RWPE2 (cell line): ENCODE measurements at regions not wholly inside any gene's neighbourhood (a gene's known extent, or its start where the extent isn't known, plus 50 kb on each side); places are given as distances from the start of the nearest gene placed in this dataset.

Experiments
- ATAC-seq: fragments of 200-7000 bp; cut with Tn5 transposase; 3 replicates; pipeline ENCODE4 v1.9.1; 2021; ENCODE audit warnings: low read depth
- DNase-seq: peaks from one replicate; pipeline ENCODE4 v3.0.0-alpha.2; 2020; ENCODE audit warnings: low spot score
- H3K27ac ChIP-seq: fragments of 450-650 bp; 2 replicates; pipeline ENCODE4 v1.5.1; 2017; ENCODE audit warnings: mild to moderate bottlenecking; ENCODE audit not compliant: poor library complexity, severe bottlenecking
- H3K27me3 ChIP-seq: fragments of 250-450 bp; sonication (Bioruptor Pico); 2 replicates; pipeline ENCODE4 v1.5.1; 2021; ENCODE audit warnings: mild to moderate bottlenecking, moderate library complexity; ENCODE audit not compliant: insufficient read depth, poor library complexity, severe bottlenecking
- H3K36me3 ChIP-seq: fragments of 250-450 bp; sonication (Bioruptor Pico); 2 replicates; pipeline ENCODE4 v1.5.1; 2020; ENCODE audit warnings: low read depth, mild to moderate bottlenecking, moderate library complexity
- H3K4me1 ChIP-seq: fragments of 250-450 bp; sonication (Bioruptor Pico); 2 replicates; pipeline ENCODE4 v1.5.1; 2021; ENCODE audit warnings: mild to moderate bottlenecking, moderate library complexity; ENCODE audit not compliant: insufficient read depth, poor library complexity, severe bottlenecking
- H3K4me3 ChIP-seq: fragments of 250-450 bp; sonication (Bioruptor Pico); 2 replicates; pipeline ENCODE4 v1.5.1; 2021; ENCODE audit warnings: mild to moderate bottlenecking, moderate library complexity; ENCODE audit not compliant: severe bottlenecking
- H3K9me3 ChIP-seq: fragments of 250-450 bp; sonication (Bioruptor Pico); 2 replicates; pipeline ENCODE4 v1.5.1; 2021; ENCODE audit warnings: mild to moderate bottlenecking, moderate library complexity; ENCODE audit not compliant: severe bottlenecking
- CTCF ChIP-seq: fragments of 450-650 bp; IDR thresholded peaks from one replicate; pipeline ENCODE4 v1.5.1; 2017; ENCODE audit warnings: mild to moderate bottlenecking, moderate library complexity; ENCODE audit not compliant: poor library complexity, severe bottlenecking

DNA sequence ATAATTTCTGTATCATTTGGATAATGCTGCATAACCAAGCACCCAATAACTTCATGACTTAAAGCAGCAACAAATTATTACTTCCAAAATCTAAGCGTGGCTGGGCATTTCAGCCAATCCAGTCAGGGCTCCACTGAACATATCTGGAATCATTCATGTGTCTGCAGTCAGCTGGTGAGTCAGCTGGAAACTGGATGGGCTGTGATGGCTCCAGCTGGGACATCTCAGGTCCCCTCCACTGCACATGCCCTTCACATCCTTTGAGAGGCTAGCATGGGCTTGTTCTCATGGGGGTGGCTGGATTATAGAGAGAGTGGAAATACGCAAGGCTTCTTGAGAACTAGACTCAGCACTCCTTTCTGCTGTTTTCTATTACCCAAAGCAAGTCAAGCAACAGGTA lies 961.9 kb downstream of the DIAPH3 start:
- H3K4me1 ChIP-seq = no peaks in the 10 kb centered on the region
- no peak for DNase-seq
- no peak for TF ChIP-seq CTCF
- no peak for ATAC-seq
- H3K9me3 ChIP-seq = no peaks in the 10 kb centered on the region
- no peaks in the 10 kb centered on the region for H3K27me3 ChIP-seq
- no peak overlapping the region for H3K4me3 ChIP-seq
- no peaks in the 10 kb centered on the region for H3K36me3 ChIP-seq
- H3K27ac ChIP-seq = no peak overlapping the region

DNA sequence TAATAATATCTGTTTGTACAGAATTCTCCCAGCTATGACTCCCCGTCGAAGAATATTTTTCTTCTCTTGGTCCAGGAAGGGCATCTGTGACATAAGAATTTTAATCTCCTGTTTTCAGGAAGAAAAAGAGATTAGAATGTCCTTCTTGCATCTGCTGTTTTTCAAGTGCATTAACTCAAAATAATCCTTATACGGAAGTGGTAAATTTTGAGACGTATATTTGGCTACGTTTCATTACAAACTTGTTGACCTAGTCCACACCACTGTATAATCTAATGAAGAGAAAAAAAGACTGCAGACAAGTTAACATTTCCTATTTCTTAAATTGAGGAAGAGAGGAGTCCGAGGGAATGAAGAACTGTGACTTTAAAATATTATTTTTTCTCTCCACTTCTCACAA lies 959.9 kb downstream of the DIAPH3 start:
- no peaks in the 10 kb centered on the region for H3K27me3 ChIP-seq
- DNase-seq = no peak
- no peaks in the 10 kb centered on the region for H3K36me3 ChIP-seq
- ATAC-seq = no peak
- no peak overlapping the region for H3K27ac ChIP-seq
- TF ChIP-seq CTCF = no peak
- H3K4me1 ChIP-seq = no peaks in the 10 kb centered on the region
- no peaks in the 10 kb centered on the region for H3K9me3 ChIP-seq
- H3K4me3 ChIP-seq = no peak overlapping the region

DNA sequence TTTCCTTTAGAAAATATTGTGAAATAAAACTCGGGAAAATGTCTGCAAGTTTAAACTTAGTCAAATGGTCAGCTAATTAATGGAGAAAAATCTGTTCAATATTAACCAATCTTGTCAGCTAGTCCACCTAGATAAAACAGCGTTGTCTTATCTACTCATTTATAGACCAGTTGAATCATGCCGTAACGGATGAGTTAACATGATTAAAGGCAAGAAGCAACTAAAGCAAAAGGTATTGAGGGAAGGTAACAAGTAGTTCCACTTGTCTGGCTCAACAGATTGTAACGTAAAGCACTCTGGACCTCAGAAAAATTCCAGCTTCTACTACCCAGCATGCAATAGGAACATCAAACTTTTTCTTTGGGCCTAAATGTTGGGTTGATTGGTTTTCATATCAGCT lies 958.2 kb downstream of the DIAPH3 start:
- peaks cover 2% of the 10 kb centered on the region for H3K27me3 ChIP-seq
- DNase-seq (no peak), ATAC-seq (no peak)
- no peak overlapping the region for H3K27ac ChIP-seq
- H3K9me3 ChIP-seq = no peaks in the 10 kb centered on the region
- no peaks in the 10 kb centered on the region for H3K36me3 ChIP-seq
- no peaks in the 10 kb centered on the region for H3K4me1 ChIP-seq
- TF ChIP-seq CTCF = no peak
- no peak overlapping the region for H3K4me3 ChIP-seq

GRCh38 chr13:59208405-59209195 lies 955.1 kb downstream of the DIAPH3 start:
- DNase-seq (no peak), ATAC-seq (no peak)
- Histone ChIP-seq H3K4me1 (no peaks in the 10 kb centered on the region), H3K4me3 (no peak overlapping the region), H3K9me3 (no peaks in the 10 kb centered on the region), H3K27me3 (peaks cover 21% of the 10 kb centered on the region), H3K36me3 (no peaks in the 10 kb centered on the region), H3K27ac (no peak overlapping the region)
- no peak for TF ChIP-seq CTCF

DNA sequence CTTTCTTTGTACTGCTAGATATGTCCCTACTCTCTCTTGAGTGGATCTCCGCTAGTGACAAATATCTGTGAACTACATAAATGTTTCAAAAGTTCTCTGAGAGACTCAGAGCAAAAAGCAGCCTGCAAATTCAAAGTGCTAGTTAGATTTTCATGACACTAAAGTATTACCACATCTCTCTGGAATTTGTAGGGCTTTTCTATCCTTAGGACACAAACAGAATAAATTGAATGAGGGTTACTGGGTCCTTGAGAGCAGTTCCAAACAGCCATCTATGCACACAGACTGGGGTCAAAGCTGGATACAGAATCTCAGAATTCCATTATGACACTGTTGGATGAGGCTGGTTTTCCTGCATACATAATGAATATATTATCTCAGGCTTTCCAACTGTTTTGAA lies 953.2 kb downstream of the DIAPH3 start:
- no peak overlapping the region for H3K4me3 ChIP-seq
- H3K4me1 ChIP-seq = no peaks in the 10 kb centered on the region
- no peak for TF ChIP-seq CTCF
- ATAC-seq (no peak), DNase-seq (no peak)
- H3K36me3 ChIP-seq = no peaks in the 10 kb centered on the region
- H3K27ac ChIP-seq = no peak overlapping the region
- H3K27me3 ChIP-seq = peaks cover 25% of the 10 kb centered on the region
- no peaks in the 10 kb centered on the region for H3K9me3 ChIP-seq
